H9 (cell line): ENCODE measurements at regions not wholly inside any gene's neighbourhood (a gene's known extent, or its start where the extent isn't known, plus 50 kb on each side); places are given as distances from the start of the nearest gene placed in this dataset.

Experiments used
- DNase-seq: peaks from one replicate; pipeline ENCODE4 v3.0.0-alpha.2; 2017
- H2AFZ ChIP-seq: one replicate; pipeline ENCODE4 v1.6.1; 2013; ENCODE audit warnings: mild to moderate bottlenecking, low read length, control low read depth, moderate library complexity
- H2AK5ac ChIP-seq: 2 replicates; pipeline ENCODE4 v1.6.1; 2013; ENCODE audit warnings: low read length, control low read depth, mixed read lengths; ENCODE audit not compliant: insufficient read length
- H2BK120ac ChIP-seq: one replicate; pipeline ENCODE4 v1.6.1; 2013; ENCODE audit warnings: low read depth, mild to moderate bottlenecking, low read length, control low read depth, inconsistent platforms; ENCODE audit not compliant: poor library complexity, severe bottlenecking
- H2BK12ac ChIP-seq: 2 replicates; pipeline ENCODE4 v1.6.1; 2013; ENCODE audit warnings: low read length, control low read depth, mixed read lengths, low read depth; ENCODE audit not compliant: insufficient read length
- H2BK15ac ChIP-seq: 2 replicates; pipeline ENCODE4 v1.6.1; 2013; ENCODE audit warnings: low read depth, low read length, control low read depth
- H2BK20ac ChIP-seq: one replicate; pipeline ENCODE4 v1.6.1; 2013; ENCODE audit warnings: low read depth, mild to moderate bottlenecking, low read length, control low read depth, inconsistent platforms; ENCODE audit not compliant: poor library complexity, severe bottlenecking
- H2BK5ac ChIP-seq: 2 replicates; pipeline ENCODE4 v1.6.1; 2013; ENCODE audit warnings: low read length, control low read depth, mixed read lengths; ENCODE audit not compliant: insufficient read length
- H3K14ac ChIP-seq: 2 replicates; pipeline ENCODE4 v1.6.1; 2013; ENCODE audit warnings: low read length, control low read depth; ENCODE audit not compliant: insufficient read depth
- H3K18ac ChIP-seq: 2 replicates; pipeline ENCODE4 v1.6.1; 2013; ENCODE audit warnings: low read depth, mild to moderate bottlenecking, mixed read lengths, low read length, control low read depth; ENCODE audit not compliant: insufficient read length
- H3K23ac ChIP-seq: 2 replicates; pipeline ENCODE4 v1.6.1; 2013; ENCODE audit warnings: low read length, control low read depth, mixed read lengths, low read depth; ENCODE audit not compliant: insufficient read length
- H3K23me2 ChIP-seq: 2 replicates; pipeline ENCODE4 v1.6.1; 2013; ENCODE audit warnings: low read depth, mild to moderate bottlenecking, mixed read lengths, low read length, control low read depth; ENCODE audit not compliant: insufficient read length, poor library complexity, severe bottlenecking
- H3K27ac ChIP-seq: 2 replicates; pipeline ENCODE4 v1.5.1; 2013; ENCODE audit warnings: low read length, control low read depth, mixed read lengths, low read depth; ENCODE audit not compliant: insufficient read length
- H3K27me3 ChIP-seq: 2 replicates; pipeline ENCODE4 v1.6.1; 2013; ENCODE audit warnings: low read length, control low read depth, inconsistent platforms; ENCODE audit not compliant: insufficient read depth
- H3K4ac ChIP-seq: 2 replicates; pipeline ENCODE4 v1.6.1; 2013; ENCODE audit warnings: low read depth, mild to moderate bottlenecking, control low read depth, inconsistent platforms, low read length, moderate library complexity
- H3K4me1 ChIP-seq: 2 replicates; pipeline ENCODE4 v1.6.1; 2013; ENCODE audit warnings: low read length, control low read depth, inconsistent platforms; ENCODE audit not compliant: insufficient read depth
- H3K4me2 ChIP-seq: 2 replicates; pipeline ENCODE4 v1.6.1; 2013; ENCODE audit warnings: low read length, control low read depth, mixed read lengths; ENCODE audit not compliant: insufficient read length, insufficient read depth
- H3K56ac ChIP-seq: 2 replicates; pipeline ENCODE4 v1.6.1; 2013; ENCODE audit warnings: low read depth, mild to moderate bottlenecking, mixed read lengths, low read length, control low read depth; ENCODE audit not compliant: insufficient read length
- H3K79me1 ChIP-seq: 2 replicates; pipeline ENCODE4 v1.6.1; 2013; ENCODE audit warnings: low read depth, mild to moderate bottlenecking, moderate library complexity, low read length, control low read depth, inconsistent platforms; ENCODE audit not compliant: insufficient read depth, poor library complexity, severe bottlenecking
- H3K79me2 ChIP-seq: 2 replicates; pipeline ENCODE4 v1.6.1; 2013; ENCODE audit warnings: low read length, control low read depth, inconsistent platforms; ENCODE audit not compliant: insufficient read depth
- H3K9ac ChIP-seq: 2 replicates; pipeline ENCODE4 v1.6.1; 2013; ENCODE audit warnings: low read length, control low read depth, mixed read lengths; ENCODE audit not compliant: insufficient read length; ENCODE audit errors: extremely low read depth
- H3K9me3 ChIP-seq: one replicate; pipeline ENCODE4 v1.6.1; 2013; ENCODE audit warnings: low read depth, low read length, inconsistent platforms; ENCODE audit not compliant: control insufficient read depth
- H3T11ph ChIP-seq: one replicate; pipeline ENCODE4 v1.6.1; 2013; ENCODE audit warnings: mild to moderate bottlenecking, low read length, control low read depth, inconsistent platforms
- H4K20me1 ChIP-seq: one replicate; pipeline ENCODE4 v1.6.1; 2013; ENCODE audit not compliant: control insufficient read depth, insufficient read length, insufficient read depth
- H4K5ac ChIP-seq: 2 replicates; pipeline ENCODE4 v1.6.1; 2013; ENCODE audit warnings: low read depth, mild to moderate bottlenecking, mixed read lengths, low read length, control low read depth; ENCODE audit not compliant: insufficient read length
- H4K8ac ChIP-seq: replicated peaks from 2 replicates; pipeline ENCODE4 v1.6.1; 2013; ENCODE audit warnings: low read length, control low read depth, mixed read lengths, low read depth; ENCODE audit not compliant: insufficient read length
- H4K91ac ChIP-seq: 2 replicates; pipeline ENCODE4 v1.6.1; 2013; ENCODE audit warnings: low read depth, mild to moderate bottlenecking, moderate library complexity, mixed read lengths, low read length, control low read depth; ENCODE audit not compliant: insufficient read length
- H3K27ac Mint-ChIP-seq, 3 experiments: 2 replicates in 2 of 3; 3 replicates in 1 of 3; pipeline ENCODE4 v1.8.0; 2020 to 2021; ENCODE audit warnings: mixed read lengths in 3 of 3, mild to moderate bottlenecking in 1 of 3, moderate library complexity in 1 of 3
- H3K27me3 Mint-ChIP-seq: 2 replicates; pipeline ENCODE4 v1.8.0; 2021; ENCODE audit warnings: low read depth, mild to moderate bottlenecking, moderate library complexity, mixed read lengths
- H3K36me3 Mint-ChIP-seq, 3 experiments: 2 replicates in 2 of 3; 3 replicates in 1 of 3; pipeline ENCODE4 v1.8.0; 2020 to 2021; ENCODE audit warnings: low read depth in 3 of 3, mixed read lengths in 3 of 3; ENCODE audit not compliant: insufficient read depth in 1 of 3
- H3K4me1 Mint-ChIP-seq, 2 experiments: 2 replicates each; pipeline ENCODE4 v1.8.0; 2020; ENCODE audit warnings: mixed read lengths in 2 of 2
- H3K4me3 Mint-ChIP-seq, 2 experiments: 2 replicates in 1 of 2; 3 replicates in 1 of 2; pipeline ENCODE4 v1.8.0; 2020 to 2021; ENCODE audit warnings: mild to moderate bottlenecking in 2 of 2, mixed read lengths in 2 of 2, moderate library complexity in 1 of 2
- H3K9me3 Mint-ChIP-seq, 2 experiments: 2 replicates in 1 of 2; 3 replicates in 1 of 2; pipeline ENCODE4 v1.8.0; 2020; ENCODE audit warnings: mild to moderate bottlenecking in 2 of 2, mixed read lengths in 2 of 2, moderate library complexity in 1 of 2
- CTCF ChIP-seq: fragments of 200-600 bp; sonication (generic); conservative IDR thresholded peaks from 3 replicates; pipeline ENCODE4 v1.8.0; 2021; ENCODE audit warnings: antibody characterized with exemption, mild to moderate bottlenecking

DNA sequence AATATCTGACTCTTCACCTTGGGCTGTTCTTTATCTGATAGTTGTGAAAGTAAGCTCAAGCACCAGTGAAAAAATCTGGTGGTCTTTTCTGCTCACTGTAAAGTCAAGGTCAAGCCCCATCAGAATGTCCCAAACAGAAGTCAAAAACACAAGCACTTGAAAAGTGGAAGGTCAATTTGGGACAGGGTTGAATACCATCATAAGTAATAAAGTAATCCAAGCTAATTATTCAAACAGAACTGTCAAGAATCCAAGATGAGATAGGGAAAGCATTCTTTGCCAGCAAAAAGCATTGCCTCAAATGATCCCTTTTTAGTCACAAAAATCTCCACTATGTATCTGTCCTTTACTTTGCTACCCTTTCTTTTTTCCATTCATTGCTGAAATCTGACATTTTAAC lies 430.1 kb upstream of the NPVF start:
- TF ChIP-seq CTCF: no peak
- no peak for DNase-seq
- no peaks in the 10 kb centered on the region for H3K9me3 ChIP-seq
- no peaks in the 10 kb centered on the region for H4K20me1 ChIP-seq
- H4K8ac ChIP-seq: no peak overlapping the region
- peaks cover 2% of the 10 kb centered on the region in 2 experiments; a peak in 3 of 4 replicates for H3K4me1 Mint-ChIP-seq
- H3K18ac ChIP-seq: no peak overlapping the region
- H3K27ac Mint-ChIP-seq: no peak overlapping the region
- no peak overlapping the region for H3K4ac ChIP-seq
- H3K79me2 ChIP-seq: no peaks in the 10 kb centered on the region
- H3K9ac ChIP-seq: no peak overlapping the region
- no peak overlapping the region for H4K91ac ChIP-seq
- no peak overlapping the region for H2AK5ac ChIP-seq
- H3K9me3 Mint-ChIP-seq: no peaks in the 10 kb centered on the region
- no peaks in the 10 kb centered on the region for H3K36me3 Mint-ChIP-seq
- no peak overlapping the region for H2BK5ac ChIP-seq
- no peaks in the 10 kb centered on the region; the same call in 1 of the 2 replicates for H3K4me1 ChIP-seq
- H3K4me3 Mint-ChIP-seq: no peak overlapping the region
- peaks cover 2% of the 10 kb centered on the region; the same call in 1 of the 2 replicates for H3K27me3 Mint-ChIP-seq
- H2BK12ac ChIP-seq: no peak overlapping the region
- no peak overlapping the region for H2BK20ac ChIP-seq
- H4K5ac ChIP-seq: no peak overlapping the region
- no peak overlapping the region for H2BK15ac ChIP-seq
- no peak overlapping the region for H3K56ac ChIP-seq
- no peaks in the 10 kb centered on the region for H3K27me3 ChIP-seq
- H3T11ph ChIP-seq: no peak overlapping the region
- no peak overlapping the region for H3K4me2 ChIP-seq
- no peak overlapping the region for H2BK120ac ChIP-seq
- no peaks in the 10 kb centered on the region for H3K79me1 ChIP-seq
- no peak overlapping the region for H2AFZ ChIP-seq
- H3K14ac ChIP-seq: no peak overlapping the region
- H3K23ac ChIP-seq: no peak overlapping the region
- no peaks in the 10 kb centered on the region for H3K23me2 ChIP-seq
- no peak overlapping the region for H3K27ac ChIP-seq
